Keratinocyte (primary cell): ENCODE measurements at regions not wholly inside any gene's neighbourhood (a gene's known extent, or its start where the extent isn't known, plus 50 kb on each side); places are given as distances from the start of the nearest gene placed in this dataset.

ENCODE experiments used
- DNase-seq: peaks from one replicate; pipeline ENCODE4 v3.0.0-alpha.2; 2011; ENCODE audit warnings: low read depth, missing footprints, low spot score
- FAIRE-seq: peaks from 2 replicates; lab custom pipeline; 2011; peaks lifted over from hg19 to GRCh38; lab: Jason Lieb, UNC
- H2AFZ ChIP-seq: 2 replicates; pipeline ENCODE4 v1.6.0; 2012; ENCODE audit warnings: low read length, control low read depth, inconsistent platforms; ENCODE audit not compliant: control insufficient read depth
- H3K27ac ChIP-seq: 2 replicates; pipeline ENCODE4 v1.5.1; 2011; ENCODE audit warnings: low read length; ENCODE audit not compliant: control insufficient read depth, insufficient read depth
- H3K27me3 ChIP-seq: 3 replicates; pipeline ENCODE4 v1.6.0; 2011; ENCODE audit warnings: low read length; ENCODE audit not compliant: control insufficient read depth, insufficient read depth; ENCODE audit errors: extremely low read depth
- H3K36me3 ChIP-seq, 2 experiments: 2 replicates in 1 of 2; 3 replicates in 1 of 2; pipeline ENCODE4 v1.5.1; 2011; ENCODE audit warnings: low read length in 2 of 2, mild to moderate bottlenecking in 1 of 2; ENCODE audit not compliant: control insufficient read depth in 2 of 2, insufficient read depth in 2 of 2; ENCODE audit errors: extremely low read depth in 1 of 2
- H3K4me1 ChIP-seq: 3 replicates; pipeline ENCODE4 v1.5.1; 2011; ENCODE audit warnings: low read length; ENCODE audit not compliant: control insufficient read depth, insufficient read depth; ENCODE audit errors: extremely low read depth
- H3K4me2 ChIP-seq: 3 replicates; pipeline ENCODE4 v1.6.0; 2011; ENCODE audit warnings: low read depth, low read length; ENCODE audit not compliant: control insufficient read depth, insufficient read depth; ENCODE audit errors: extremely low read depth
- H3K4me3 ChIP-seq, 3 experiments: fragments of 200-600 bp in 1 of 3; sonication (generic) in 1 of 3; 2 replicates in 2 of 3; 3 replicates in 1 of 3; pipeline ENCODE4 v1.5.1; 2011 to 2016; ENCODE audit warnings: low read length in 3 of 3, mild to moderate bottlenecking in 3 of 3, control low read depth in 2 of 3, inconsistent platforms in 1 of 3, low read depth in 1 of 3, mixed read lengths in 1 of 3, mixed run types in 1 of 3, moderate library complexity in 1 of 3; ENCODE audit not compliant: control insufficient read depth in 2 of 3, insufficient read depth in 2 of 3; ENCODE audit errors: extremely low read depth in 1 of 3
- H3K79me2 ChIP-seq: 2 replicates; pipeline ENCODE4 v1.6.0; 2012; ENCODE audit warnings: low read length; ENCODE audit not compliant: control insufficient read depth, insufficient read depth
- H3K9ac ChIP-seq: 3 replicates; pipeline ENCODE4 v1.6.0; 2011; ENCODE audit warnings: low read length; ENCODE audit not compliant: control insufficient read depth, insufficient read depth; ENCODE audit errors: extremely low read depth
- H3K9me1 ChIP-seq: 3 replicates; pipeline ENCODE4 v1.6.0; 2011; ENCODE audit warnings: low read length; ENCODE audit not compliant: control insufficient read depth, insufficient read depth; ENCODE audit errors: extremely low read depth
- H3K9me3 ChIP-seq: 2 replicates; pipeline ENCODE4 v1.5.1; 2012; ENCODE audit warnings: low read depth, low read length; ENCODE audit not compliant: control insufficient read depth
- H4K20me1 ChIP-seq: 3 replicates; pipeline ENCODE4 v1.6.0; 2011; ENCODE audit warnings: low read length; ENCODE audit not compliant: control insufficient read depth, insufficient read depth; ENCODE audit errors: extremely low read depth
- CTCF ChIP-seq, 3 experiments: IDR thresholded peaks in 1 of 3; conservative IDR thresholded peaks in 1 of 3; optimal IDR thresholded peaks in 1 of 3; 2 replicates in 2 of 3; 3 replicates in 1 of 3; pipeline versions ENCODE3 to v1.5.1; 2011; ENCODE audit warnings: low read length in 3 of 3, mild to moderate bottlenecking in 3 of 3, moderate library complexity in 2 of 3, control low read depth in 1 of 3, inconsistent platforms in 1 of 3; ENCODE audit not compliant: insufficient read depth in 2 of 3; ENCODE audit errors: extremely low read depth in 1 of 3
- EZH2 ChIP-seq: IDR thresholded peaks from one replicate; pipeline ENCODE4 v1.6.1; 2012; ENCODE audit warnings: inconsistent platforms, mild to moderate bottlenecking, low read length, moderate library complexity
- dilution Hi-C: fragments of 300-500 bp; cut with MboI; formaldehyde crosslinking; loops from one replicate; pipeline ENCODE4 v1.7.0; 2020; ENCODE audit warnings: low sequenced_read_pairs; ENCODE audit not compliant: extremely low pct_ligation_motif_present

- H3K27ac ChIP-seq: no peak overlapping the region
- no peak overlapping the region for H3K4me2 ChIP-seq
- FAIRE-seq: no peak
- no peaks in the 10 kb centered on the region for H3K9me1 ChIP-seq
- no peaks in the 10 kb centered on the region for H3K9me3 ChIP-seq
- dilution Hi-C loops: no loop called here
- H2AFZ ChIP-seq: no peak overlapping the region
- peaks cover 9% of the 10 kb centered on the region for H3K4me1 ChIP-seq
- H3K9ac ChIP-seq: no peak overlapping the region
- H3K36me3 ChIP-seq: no peaks in the 10 kb centered on the region
- no peaks in the 10 kb centered on the region for H4K20me1 ChIP-seq
- TF ChIP-seq CTCF (optimal IDR thresholded peaks at IDR 0.05 in 1 of 3, IDR thresholded peaks at IDR 0.05 in 1 of 3, conservative IDR thresholded peaks at IDR 0.05 in 1 of 3; ENCODE audit: extremely low read depth in 1 of 3, insufficient read depth in 2 of 3, low read length in 3 of 3): no peak
- no peak for TF ChIP-seq EZH2
- no peak for DNase-seq
- H3K4me3 ChIP-seq: no peak overlapping the region
- no peaks in the 10 kb centered on the region for H3K79me2 ChIP-seq
- no peaks in the 10 kb centered on the region for H3K27me3 ChIP-seq
Observed at GRCh38 chr17:69815406-69815805, 259.6 kb upstream of the KCNJ16 start.

DNA sequence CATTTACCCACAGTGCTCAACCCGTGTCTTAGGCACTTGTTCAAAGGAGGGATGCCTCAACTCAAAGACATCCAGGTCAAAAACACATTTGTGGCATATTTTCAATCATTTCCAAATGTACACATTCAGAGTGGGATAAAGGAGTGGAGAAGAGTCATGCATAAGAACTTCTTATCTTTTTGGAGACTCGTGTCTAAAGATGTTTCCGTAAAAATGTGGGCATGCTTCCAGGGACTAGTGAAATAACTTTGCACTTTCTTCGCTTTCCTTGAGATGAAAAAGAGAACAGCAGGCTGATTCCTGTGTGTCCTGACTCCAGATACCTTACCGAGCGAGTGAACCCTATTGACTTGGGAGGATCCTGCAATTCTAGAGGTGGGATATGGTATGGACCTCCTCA lies 256.6 kb upstream of the KCNJ16 start:
- Histone ChIP-seq H3K79me2 (no peaks in the 10 kb centered on the region), H3K9me3 (no peaks in the 10 kb centered on the region), H3K9me1 (no peaks in the 10 kb centered on the region), H3K27ac (no peak overlapping the region), H2AFZ (no peak overlapping the region), H4K20me1 (no peaks in the 10 kb centered on the region), H3K4me3 (no peak overlapping the region), H3K4me2 (no peak overlapping the region), H3K9ac (no peak overlapping the region), H3K27me3 (no peaks in the 10 kb centered on the region), H3K4me1 (peaks cover 6% of the 10 kb centered on the region), H3K36me3 (no peaks in the 10 kb centered on the region)
- FAIRE-seq (no peak), DNase-seq (no peak)
- TF ChIP-seq CTCF (optimal IDR thresholded peaks at IDR 0.05 in 1 of 3, IDR thresholded peaks at IDR 0.05 in 1 of 3, conservative IDR thresholded peaks at IDR 0.05 in 1 of 3; ENCODE audit: extremely low read depth in 1 of 3, insufficient read depth in 2 of 3, low read length in 3 of 3): no peak
- no peak for TF ChIP-seq EZH2
- dilution Hi-C loops: no loop called here
